Neural cell (in vitro differentiated cells): ENCODE measurements at regions not wholly inside any gene's neighbourhood (a gene's known extent, or its start where the extent isn't known, plus 50 kb on each side); places are given as distances from the start of the nearest gene placed in this dataset.

Experiments
- H2AFZ ChIP-seq: fragments of 200-600, 300-800 bp; sonication (generic), shearing (Covaris generic); 2 replicates; pipeline ENCODE4 v1.6.0; 2014; ENCODE audit warnings: low read depth, mild to moderate bottlenecking, antibody characterized with exemption, low read length, moderate library complexity
- H3F3A ChIP-seq: fragments of 200-600 bp; shearing (Covaris generic); 2 replicates; pipeline ENCODE4 v1.6.1; 2016; ENCODE audit warnings: mild to moderate bottlenecking, moderate library complexity, mixed read lengths, antibody characterized with exemption, low read length; ENCODE audit not compliant: insufficient read depth, poor library complexity, severe bottlenecking
- H3K27ac ChIP-seq: fragments of 200-600, 300-800 bp; sonication (generic), shearing (Covaris generic); 2 replicates; pipeline ENCODE4 v1.5.1; 2014; ENCODE audit warnings: mild to moderate bottlenecking, low read length, moderate library complexity
- H3K27me3 ChIP-seq: fragments of 300-800, 200-600 bp; sonication (generic), shearing (Covaris generic); 2 replicates; pipeline ENCODE4 v1.6.0; 2014; ENCODE audit warnings: mild to moderate bottlenecking, low read depth, low read length, moderate library complexity; ENCODE audit not compliant: insufficient read depth
- H3K36me3 ChIP-seq: fragments of 300-800, 200-600 bp; sonication (generic), shearing (Covaris generic); 2 replicates; pipeline ENCODE4 v1.5.1; 2014; ENCODE audit warnings: mild to moderate bottlenecking, antibody characterized with exemption, low read length, moderate library complexity; ENCODE audit not compliant: insufficient read depth
- H3K4me2 ChIP-seq: fragments of 300-800, 200-600 bp; sonication (generic), shearing (Covaris generic); 2 replicates; pipeline ENCODE4 v1.6.0; 2014; ENCODE audit warnings: mild to moderate bottlenecking, low read length
- H3K4me3 ChIP-seq: fragments of 300-800, 200-600 bp; sonication (generic), shearing (Covaris generic); 2 replicates; pipeline ENCODE4 v1.5.1; 2014; ENCODE audit warnings: mild to moderate bottlenecking, low read length, moderate library complexity
- H3K79me2 ChIP-seq: fragments of 200-600 bp; shearing (Covaris generic); replicated peaks from 2 replicates; pipeline ENCODE4 v1.6.0; 2014; ENCODE audit warnings: mild to moderate bottlenecking, low read length, moderate library complexity; ENCODE audit not compliant: insufficient read depth
- H3K9ac ChIP-seq: fragments of 300-800, 200-600 bp; sonication (generic), shearing (Covaris generic); 2 replicates; pipeline ENCODE4 v1.6.1; 2016; ENCODE audit warnings: mild to moderate bottlenecking, low read length, mixed read lengths
- H3K9me2 ChIP-seq: fragments of 200-600 bp; shearing (Covaris generic); 2 replicates; pipeline ENCODE4 v1.6.1; 2016; ENCODE audit warnings: mild to moderate bottlenecking, low read length, mixed read lengths; ENCODE audit not compliant: insufficient read depth
- H3K9me3 ChIP-seq: fragments of 200-600, 300-800 bp; sonication (generic), shearing (Covaris generic); 2 replicates; pipeline ENCODE4 v1.6.1; 2016; ENCODE audit warnings: mild to moderate bottlenecking, mixed run types, low read length, moderate library complexity, mixed read lengths
- H4K20me1 ChIP-seq: fragments of 200-600 bp; shearing (Covaris generic); 2 replicates; pipeline ENCODE4 v1.6.1; 2016; ENCODE audit warnings: mild to moderate bottlenecking, mixed run types; ENCODE audit not compliant: insufficient read depth
- EP300 ChIP-seq: fragments of 450-650 bp; conservative IDR thresholded peaks from 2 replicates; pipeline ENCODE4 v1.6.1; 2014; ENCODE audit warnings: antibody characterized with exemption, mild to moderate bottlenecking, moderate library complexity; ENCODE audit not compliant: poor library complexity, severe bottlenecking
- EZH2 ChIP-seq: fragments of 200-600, 300-800 bp; shearing (Covaris generic), sonication (generic); IDR thresholded peaks from 2 replicates; pipeline ENCODE4 v1.6.1; 2014; ENCODE audit warnings: antibody characterized with exemption, low read length, borderline replicate concordance, mild to moderate bottlenecking; ENCODE audit not compliant: insufficient read depth, poor library complexity, severe bottlenecking
- MXI1 ChIP-seq: fragments of 450-650 bp; conservative IDR thresholded peaks from 2 replicates; pipeline ENCODE4 v1.6.1; 2014; ENCODE audit warnings: antibody characterized with exemption, mild to moderate bottlenecking; ENCODE audit not compliant: poor library complexity, severe bottlenecking
- POLR2AphosphoS5 ChIP-seq: IDR thresholded peaks from 2 replicates; pipeline ENCODE4 v1.6.1; 2012
- RAD21 ChIP-seq: fragments of 450-650 bp; conservative IDR thresholded peaks from 2 replicates; pipeline ENCODE4 v1.6.1; 2014; ENCODE audit warnings: antibody characterized with exemption, mild to moderate bottlenecking, moderate library complexity
- REST ChIP-seq: IDR thresholded peaks from 2 replicates; pipeline ENCODE4 v1.6.1; 2012; ENCODE audit warnings: borderline replicate concordance
- SMC3 ChIP-seq: fragments of 450-650 bp; conservative IDR thresholded peaks from 2 replicates; pipeline ENCODE4 v1.6.1; 2014; ENCODE audit warnings: antibody characterized with exemption, mild to moderate bottlenecking, moderate library complexity; ENCODE audit not compliant: poor library complexity
- TAF1 ChIP-seq: IDR thresholded peaks from 2 replicates; pipeline ENCODE4 v1.6.1; 2012; ENCODE audit warnings: low read depth
- TF ChIP-seq, protein P1 (sequence below): fragments of 450-650 bp; IDR thresholded peaks from 2 replicates; pipeline ENCODE4 v1.5.1; 2014; ENCODE audit warnings: antibody characterized with exemption, mild to moderate bottlenecking, moderate library complexity; ENCODE audit not compliant: poor library complexity, severe bottlenecking

GRCh38 chr12:47441490-47441889 lies 264.3 kb downstream of the RPAP3 start:
- H3K4me3 ChIP-seq: no peak overlapping the region
- H3F3A ChIP-seq: no peaks in the 10 kb centered on the region
- H3K79me2 ChIP-seq: no peaks in the 10 kb centered on the region
- H2AFZ ChIP-seq: no peak overlapping the region
- no peak for TF ChIP-seq REST
- no peak for TF ChIP-seq MXI1
- no peak for TF ChIP-seq TAF1
- TF ChIP-seq EP300: no peak
- TF ChIP-seq POLR2AphosphoS5: no peak
- TF ChIP-seq, protein P1, sequence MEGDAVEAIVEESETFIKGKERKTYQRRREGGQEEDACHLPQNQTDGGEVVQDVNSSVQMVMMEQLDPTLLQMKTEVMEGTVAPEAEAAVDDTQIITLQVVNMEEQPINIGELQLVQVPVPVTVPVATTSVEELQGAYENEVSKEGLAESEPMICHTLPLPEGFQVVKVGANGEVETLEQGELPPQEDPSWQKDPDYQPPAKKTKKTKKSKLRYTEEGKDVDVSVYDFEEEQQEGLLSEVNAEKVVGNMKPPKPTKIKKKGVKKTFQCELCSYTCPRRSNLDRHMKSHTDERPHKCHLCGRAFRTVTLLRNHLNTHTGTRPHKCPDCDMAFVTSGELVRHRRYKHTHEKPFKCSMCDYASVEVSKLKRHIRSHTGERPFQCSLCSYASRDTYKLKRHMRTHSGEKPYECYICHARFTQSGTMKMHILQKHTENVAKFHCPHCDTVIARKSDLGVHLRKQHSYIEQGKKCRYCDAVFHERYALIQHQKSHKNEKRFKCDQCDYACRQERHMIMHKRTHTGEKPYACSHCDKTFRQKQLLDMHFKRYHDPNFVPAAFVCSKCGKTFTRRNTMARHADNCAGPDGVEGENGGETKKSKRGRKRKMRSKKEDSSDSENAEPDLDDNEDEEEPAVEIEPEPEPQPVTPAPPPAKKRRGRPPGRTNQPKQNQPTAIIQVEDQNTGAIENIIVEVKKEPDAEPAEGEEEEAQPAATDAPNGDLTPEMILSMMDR: no peak
- no peak for TF ChIP-seq RAD21
- no peak for TF ChIP-seq EZH2
- TF ChIP-seq SMC3: no peak
- H3K4me2 ChIP-seq: no peak overlapping the region
- H4K20me1 ChIP-seq: no peaks in the 10 kb centered on the region
- no peak overlapping the region for H3K27ac ChIP-seq
- H3K9ac ChIP-seq: no peak overlapping the region
- H3K9me3 ChIP-seq: no peaks in the 10 kb centered on the region
- no peaks in the 10 kb centered on the region for H3K36me3 ChIP-seq
- H3K27me3 ChIP-seq: no peaks in the 10 kb centered on the region
- H3K9me2 ChIP-seq: no peaks in the 10 kb centered on the region

DNA sequence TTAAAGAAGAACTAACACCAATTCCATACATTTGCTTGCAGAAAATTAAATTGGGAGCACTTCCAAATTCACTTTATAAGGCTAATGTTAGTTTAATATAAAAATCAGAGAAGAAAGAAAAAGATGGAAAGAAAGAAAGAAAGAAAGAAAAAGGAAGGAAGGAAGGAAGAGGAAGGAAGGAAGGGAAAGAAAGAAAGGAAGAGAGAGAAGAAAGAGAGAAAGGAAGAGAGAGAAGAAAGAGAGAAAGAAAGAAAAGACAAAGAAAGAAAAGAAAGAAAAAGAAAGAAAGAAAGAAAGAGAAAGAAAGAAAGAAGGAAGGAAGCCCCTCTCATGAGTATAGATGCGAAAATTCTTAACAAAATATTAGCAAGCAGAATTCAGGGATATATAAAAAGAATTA lies 267.7 kb downstream of the RPAP3 start:
- Histone ChIP-seq H2AFZ (no peak overlapping the region), H3K27ac (no peak overlapping the region), H3K9ac (no peak overlapping the region), H3F3A (no peaks in the 10 kb centered on the region), H3K9me2 (no peaks in the 10 kb centered on the region), H3K36me3 (no peaks in the 10 kb centered on the region), H3K79me2 (no peaks in the 10 kb centered on the region), H3K27me3 (no peaks in the 10 kb centered on the region), H4K20me1 (no peaks in the 10 kb centered on the region), H3K9me3 (no peaks in the 10 kb centered on the region), H3K4me3 (no peak overlapping the region), H3K4me2 (no peak overlapping the region)
- TF ChIP-seq EP300 (no peak), MXI1 (no peak), EZH2 (no peak), POLR2AphosphoS5 (no peak), REST (no peak), RAD21 (no peak), TAF1 (no peak)
- TF ChIP-seq, protein P1: no peak
